Upper lobe of left lung (tissue), 6 donors: ENCODE measurements at regions not wholly inside any gene's neighbourhood (a gene's known extent, or its start where the extent isn't known, plus 50 kb on each side); places are given as distances from the start of the nearest gene placed in this dataset.

ENCODE experiments used
- ATAC-seq, 2 donors: fragments of 200-7000 bp; cut with Tn5 transposase; one replicate each; pipeline ENCODE4 v1.9.1; 2022; ENCODE audit warnings: mild to moderate bottlenecking in 2 of 2, moderate library complexity in 2 of 2; ENCODE audit not compliant: low FRiP score in 2 of 2
- DNase-seq, 2 donors: peaks; one replicate each; pipeline ENCODE4 v3.0.0-alpha.2; 2019 to 2020
- H3K27ac ChIP-seq, 4 donors: fragments of 200-600 bp; sonication (generic); one replicate each; pipeline ENCODE4 v1.5.1; 2016 to 2019
- H3K27me3 ChIP-seq, 4 donors: fragments of 200-600 bp; sonication (generic); one replicate each; pipeline ENCODE4 v1.5.1; 2017 to 2019
- H3K36me3 ChIP-seq, 4 donors: fragments of 200-600 bp; sonication (generic); one replicate each; pipeline ENCODE4 v1.5.1; 2016 to 2019
- H3K4me1 ChIP-seq, 4 donors: fragments of 200-600 bp; sonication (generic); one replicate each; pipeline ENCODE4 v1.5.1; 2018 to 2019
- H3K4me3 ChIP-seq, 4 donors: fragments of 200-600 bp; sonication (generic); one replicate each; pipeline ENCODE4 v1.5.1; 2017 to 2019; ENCODE audit warnings: mild to moderate bottlenecking in 2 of 4, moderate library complexity in 1 of 4
- H3K9me3 ChIP-seq, 4 donors: fragments of 200-600 bp; sonication (generic); one replicate each; pipeline ENCODE4 v1.5.1; 2018 to 2019
- EP300 ChIP-seq, 4 donors: sonication (generic); formaldehyde crosslinking; IDR thresholded peaks; one replicate each; pipeline ENCODE4 v1.5.1; 2017; ENCODE audit warnings: antibody characterized with exemption in 4 of 4, control low read depth in 2 of 4
- POLR2A ChIP-seq, 4 donors: fragments of 450-650 bp; IDR thresholded peaks; one replicate each; pipeline ENCODE4 v1.5.1; 2016 to 2017; ENCODE audit warnings: antibody characterized with exemption in 4 of 4, mild to moderate bottlenecking in 2 of 4
- POLR2AphosphoS5 ChIP-seq, 2 donors: sonication (generic); formaldehyde crosslinking; IDR thresholded peaks; one replicate each; pipeline ENCODE4 v1.5.1; 2017; ENCODE audit warnings: antibody characterized with exemption in 2 of 2
- WGBS, 2 donors: methylation state at CpG; one replicate each; pipeline ENCODE4 v1.1.5; 2017 to 2018; 5-methylcytosine and 5-hydroxymethylcytosine counted together
- TF ChIP-seq, protein P1 (sequence below), 6 experiments: fragments of 450-650 bp in 4 of 6; fragments of 200-600 bp in 2 of 6; sonication (generic) in 2 of 6; IDR thresholded peaks; one replicate each; pipeline ENCODE4 v1.5.1; 2016 to 2019; ENCODE audit warnings: antibody characterized with exemption in 6 of 6
- donor health status: DM: no; HTN: no; CAD: no; lungs with moderate emphysema.
- donor health status: DM: no; HTN: yes; CAD: no; lungs with severe emphysema.

DNA sequence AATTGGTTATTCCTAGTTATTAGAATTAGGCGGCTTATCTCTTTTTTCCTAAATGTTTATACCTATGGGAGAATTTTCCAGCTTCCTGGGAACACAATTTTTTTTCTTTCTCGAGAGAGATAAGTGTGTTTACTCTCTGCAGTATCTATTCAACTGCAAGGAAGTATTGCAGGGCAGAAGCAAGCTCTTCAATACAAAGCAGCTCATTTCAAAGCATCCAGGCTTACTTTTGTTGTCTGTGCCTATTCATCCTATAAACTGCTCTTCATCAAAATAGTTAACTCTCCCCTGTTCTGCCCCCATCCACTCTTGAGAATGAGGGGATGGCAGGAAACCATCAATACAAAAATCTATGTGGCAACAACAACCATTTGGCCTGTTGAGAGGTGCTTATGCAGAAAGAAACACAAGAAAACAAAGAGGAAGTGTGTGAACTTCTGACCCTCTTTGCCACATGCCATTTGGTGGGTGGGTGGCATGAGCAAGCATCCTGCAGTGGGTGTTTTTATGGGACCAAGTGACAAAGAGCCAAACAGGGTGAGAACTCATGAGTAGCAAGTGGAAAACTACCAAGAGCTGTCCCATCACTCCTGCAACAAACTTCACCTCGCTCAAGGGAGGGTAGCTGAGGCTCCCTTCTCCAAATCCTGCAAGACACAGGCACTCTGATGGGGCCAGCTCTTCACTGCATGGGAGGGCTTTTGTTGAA lies 50.6 kb upstream of the MRPS6 start:
- Histone ChIP-seq H3K27me3 (no peaks in the 10 kb centered on the region), H3K4me1 (peaks cover 7 to 21% (median 13%) of the 10 kb centered on the region in 4 donors), H3K27ac (no peak overlapping the region), H3K4me3 (no peak overlapping the region), H3K36me3 (no peaks in the 10 kb centered on the region), H3K9me3 (peaks cover 0 to 4% (median 2%) of the 10 kb centered on the region in 4 donors)
- DNase-seq, result peak in 1 of 2 donors; percentile 45
- ATAC-seq, result peak in 1 of 2 donors; percentile 67
- no peak for TF ChIP-seq POLR2A (IDR thresholded peaks at IDR 0.05)
- TF ChIP-seq, protein P1, sequence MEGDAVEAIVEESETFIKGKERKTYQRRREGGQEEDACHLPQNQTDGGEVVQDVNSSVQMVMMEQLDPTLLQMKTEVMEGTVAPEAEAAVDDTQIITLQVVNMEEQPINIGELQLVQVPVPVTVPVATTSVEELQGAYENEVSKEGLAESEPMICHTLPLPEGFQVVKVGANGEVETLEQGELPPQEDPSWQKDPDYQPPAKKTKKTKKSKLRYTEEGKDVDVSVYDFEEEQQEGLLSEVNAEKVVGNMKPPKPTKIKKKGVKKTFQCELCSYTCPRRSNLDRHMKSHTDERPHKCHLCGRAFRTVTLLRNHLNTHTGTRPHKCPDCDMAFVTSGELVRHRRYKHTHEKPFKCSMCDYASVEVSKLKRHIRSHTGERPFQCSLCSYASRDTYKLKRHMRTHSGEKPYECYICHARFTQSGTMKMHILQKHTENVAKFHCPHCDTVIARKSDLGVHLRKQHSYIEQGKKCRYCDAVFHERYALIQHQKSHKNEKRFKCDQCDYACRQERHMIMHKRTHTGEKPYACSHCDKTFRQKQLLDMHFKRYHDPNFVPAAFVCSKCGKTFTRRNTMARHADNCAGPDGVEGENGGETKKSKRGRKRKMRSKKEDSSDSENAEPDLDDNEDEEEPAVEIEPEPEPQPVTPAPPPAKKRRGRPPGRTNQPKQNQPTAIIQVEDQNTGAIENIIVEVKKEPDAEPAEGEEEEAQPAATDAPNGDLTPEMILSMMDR (IDR thresholded peaks at IDR 0.05), result no peak
- TF ChIP-seq POLR2AphosphoS5 (IDR thresholded peaks at IDR 0.05), result peak in 1 of 2 donors; percentile 46
- no peak for TF ChIP-seq EP300 (IDR thresholded peaks at IDR 0.05)
- WGBS, 2 donors, result 36 to 42% methylated on average over 3 of the region's 3 CpGs

DNA sequence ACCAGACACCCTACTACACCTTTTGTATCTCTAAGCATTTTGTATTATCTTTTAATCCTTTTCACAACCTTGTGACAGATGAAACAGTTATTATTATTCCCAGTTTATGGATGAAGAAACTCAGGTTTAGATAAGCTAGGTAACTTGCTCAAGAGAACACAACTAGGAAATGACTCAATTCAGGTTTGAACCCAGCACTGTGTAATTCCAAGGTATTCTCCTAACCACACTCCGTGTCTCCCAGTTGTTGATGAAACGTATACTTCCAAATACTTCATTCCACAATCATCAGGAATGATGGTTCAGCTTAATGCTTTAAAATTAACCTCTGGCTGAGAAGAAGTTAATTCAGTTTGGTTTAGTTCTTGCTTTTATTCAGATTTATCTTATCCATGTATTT lies 51.7 kb upstream of the MRPS6 start:
- H3K27ac ChIP-seq, result no peak overlapping the region
- 93% methylated on average over 2 of the region's 2 CpGs for WGBS, 2 donors
- peaks cover 0 to 4% (median 2%) of the 10 kb centered on the region in 4 donors for H3K9me3 ChIP-seq
- peaks cover 7 to 21% (median 13%) of the 10 kb centered on the region in 4 donors for H3K4me1 ChIP-seq
- no peaks in the 10 kb centered on the region for H3K36me3 ChIP-seq
- TF ChIP-seq EP300 (IDR thresholded peaks at IDR 0.05) (no peak), POLR2AphosphoS5 (IDR thresholded peaks at IDR 0.05) (no peak), POLR2A (IDR thresholded peaks at IDR 0.05) (no peak)
- TF ChIP-seq, protein P1 (IDR thresholded peaks at IDR 0.05), result no peak
- no peak for DNase-seq
- no peak overlapping the region for H3K4me3 ChIP-seq
- ATAC-seq, result no peak
- no peaks in the 10 kb centered on the region for H3K27me3 ChIP-seq

DNA sequence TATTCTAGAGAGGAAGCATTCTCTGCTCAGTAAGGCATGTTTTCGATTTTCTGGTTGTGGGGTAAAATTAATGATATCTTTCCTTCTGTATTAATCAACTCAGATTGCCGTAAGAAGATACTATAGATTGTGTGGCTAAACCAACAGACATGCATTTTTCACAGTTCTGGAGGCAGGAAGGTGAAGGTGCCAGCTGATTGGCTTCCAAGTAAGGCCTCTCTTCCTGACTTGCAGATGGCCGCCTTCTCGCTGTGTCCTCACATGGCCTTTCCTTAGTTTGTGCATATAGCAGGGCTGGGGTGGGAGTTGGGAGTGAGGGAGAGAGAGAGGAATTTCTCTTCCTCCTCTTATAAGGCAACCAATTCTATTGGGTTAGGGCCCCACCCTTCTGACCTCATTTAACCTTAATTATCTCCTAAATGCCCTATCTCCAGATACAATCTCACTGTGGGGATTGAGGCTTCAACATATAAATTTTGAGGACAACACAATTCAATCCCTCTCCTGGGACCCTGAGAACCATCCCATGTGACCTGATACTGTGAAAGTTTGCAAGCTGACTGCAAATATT lies 52.3 kb upstream of the MRPS6 start:
- 76 to 83% methylated on average over 4 of the region's 4 CpGs for WGBS, 2 donors

DNA sequence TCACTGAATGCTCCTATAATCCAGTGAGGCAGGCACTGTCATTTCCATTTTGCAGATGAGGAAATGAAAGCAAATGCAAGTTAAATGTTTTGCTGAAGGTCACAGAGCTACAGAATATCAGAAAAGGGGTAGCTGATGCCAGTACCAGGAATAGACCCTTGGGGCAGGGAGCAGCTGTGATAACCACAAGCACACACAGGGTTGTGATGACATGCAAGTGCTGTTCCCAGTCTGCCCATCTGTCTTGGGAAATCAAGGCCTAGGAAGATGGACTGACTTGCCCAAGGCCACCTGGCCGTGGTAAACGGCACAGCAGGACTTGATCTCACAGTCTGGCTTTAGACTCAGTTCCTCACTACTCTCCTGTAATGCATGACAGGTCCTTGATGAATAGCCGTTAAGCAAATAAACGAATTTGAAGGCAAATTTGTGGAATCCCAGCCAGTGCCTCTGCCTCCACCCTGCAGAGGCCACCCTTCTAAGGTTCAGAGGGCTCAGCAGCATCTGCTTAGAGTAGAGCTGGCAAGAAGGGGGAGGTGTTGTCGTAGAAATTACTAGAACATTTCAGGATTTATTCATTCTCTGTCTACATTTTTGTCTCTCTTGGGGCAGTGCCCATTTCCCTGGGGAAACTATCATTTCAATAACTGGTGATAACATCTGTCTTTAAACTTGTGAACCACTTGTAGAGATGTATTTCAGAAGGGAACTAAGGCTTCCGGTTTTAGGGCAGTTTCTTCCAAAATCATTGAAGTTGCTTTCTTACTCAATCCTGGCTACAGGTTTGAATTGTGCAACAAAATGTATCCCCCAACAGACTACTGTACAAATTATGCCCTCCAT lies 53.2 kb upstream of the MRPS6 start:
- DNase-seq (no peak), ATAC-seq (peak in 1 of 2 donors; percentile 42)
- H3K27ac ChIP-seq, result no peak overlapping the region
- H3K4me3 ChIP-seq, result no peak overlapping the region
- no peak for TF ChIP-seq POLR2AphosphoS5 (IDR thresholded peaks at IDR 0.05)
- TF ChIP-seq EP300 (IDR thresholded peaks at IDR 0.05), result no peak
- TF ChIP-seq, protein P1 (IDR thresholded peaks at IDR 0.05), result peak in 1 of 6 experiments; percentile 18
- no peak for TF ChIP-seq POLR2A (IDR thresholded peaks at IDR 0.05)
- peaks cover 7 to 21% (median 13%) of the 10 kb centered on the region in 4 donors for H3K4me1 ChIP-seq
- 24 to 35% methylated on average over 5 to 6 of the region's 6 CpGs for WGBS, 2 donors
- H3K27me3 ChIP-seq, result no peaks in the 10 kb centered on the region
- peaks cover 0 to 4% (median 2%) of the 10 kb centered on the region in 4 donors for H3K9me3 ChIP-seq
- no peaks in the 10 kb centered on the region for H3K36me3 ChIP-seq

More for the DNA sequence above, 52.3 kb upstream of the MRPS6 start:
- Histone ChIP-seq H3K4me1 (peaks cover 7 to 21% (median 13%) of the 10 kb centered on the region in 4 donors), H3K4me3 (no peak overlapping the region), H3K9me3 (peaks cover 0 to 4% (median 2%) of the 10 kb centered on the region in 4 donors), H3K27ac (no peak overlapping the region), H3K27me3 (no peaks in the 10 kb centered on the region), H3K36me3 (no peaks in the 10 kb centered on the region)
- DNase-seq, result no peak
- TF ChIP-seq, protein P1 (IDR thresholded peaks at IDR 0.05), result no peak
- no peak for TF ChIP-seq POLR2A (IDR thresholded peaks at IDR 0.05)
- no peak for TF ChIP-seq EP300 (IDR thresholded peaks at IDR 0.05)
- TF ChIP-seq POLR2AphosphoS5 (IDR thresholded peaks at IDR 0.05), result no peak
- ATAC-seq, result no peak
